ENCODE measurements at regions not wholly inside any gene's neighbourhood (a gene's known extent, or its start where the extent isn't known, plus 50 kb on each side); places are given as distances from the start of the nearest gene placed in this dataset.

- TF ChIP-seq CTCF (IDR thresholded peaks at IDR 0.05; ENCODE audit: low read length) = no peak
- TF ChIP-seq EZH2phosphoT487 (IDR thresholded peaks at IDR 0.05; ENCODE audit: low read length) = no peak
- TF ChIP-seq EZH2 (optimal IDR thresholded peaks at IDR 0.05; ENCODE audit: low read depth, low read length) = no peak
These were observed 567.4 kb upstream of the PCDH15 start for GRCh38 chr10:55368467-55368866.
